ENCODE measurements at regions not wholly inside any gene's neighbourhood (a gene's known extent, or its start where the extent isn't known, plus 50 kb on each side); places are given as distances from the start of the nearest gene placed in this dataset.

DNA sequence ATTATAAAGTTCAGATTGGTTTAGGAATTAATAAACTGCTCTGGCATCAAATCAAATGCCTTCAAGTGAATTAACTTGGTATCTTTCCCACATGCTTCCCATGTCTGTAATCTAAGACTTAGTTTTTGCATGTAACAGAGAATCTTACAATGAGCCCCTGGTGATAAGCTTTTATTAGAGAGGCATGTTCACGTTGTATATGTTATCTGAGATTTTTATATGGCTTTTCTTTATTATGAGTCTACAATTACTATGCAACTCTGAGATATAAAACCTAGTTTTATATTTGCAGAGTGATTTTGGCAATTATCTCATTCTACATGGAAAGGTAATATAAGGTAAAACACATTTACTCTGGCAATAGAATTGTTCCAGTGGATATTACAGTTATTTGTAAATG, 1578.4 kb upstream of the IGFBP7 start:
- DNase-seq = no peak

DNA sequence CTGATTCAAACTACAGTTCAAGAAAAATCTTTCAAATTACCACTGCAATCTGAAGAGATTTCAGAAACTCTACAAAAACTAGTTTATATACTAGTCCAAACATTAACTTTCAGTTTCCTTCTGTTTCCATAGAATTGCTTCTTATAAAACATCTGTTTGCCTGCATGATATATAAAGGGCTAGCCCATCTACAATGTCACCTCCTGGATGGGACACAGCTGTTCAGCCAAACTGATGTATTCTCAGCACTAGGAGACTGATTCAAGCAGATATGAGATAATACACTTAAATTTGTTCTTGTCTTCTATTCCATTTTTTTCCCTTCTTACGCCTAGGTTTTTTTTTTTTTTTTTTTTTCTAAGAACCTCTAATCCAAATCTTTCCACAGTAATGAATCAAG, 1569.7 kb upstream of the IGFBP7 start:
- DNase-seq = peak in 1 of 2 donors; percentile 3

DNA sequence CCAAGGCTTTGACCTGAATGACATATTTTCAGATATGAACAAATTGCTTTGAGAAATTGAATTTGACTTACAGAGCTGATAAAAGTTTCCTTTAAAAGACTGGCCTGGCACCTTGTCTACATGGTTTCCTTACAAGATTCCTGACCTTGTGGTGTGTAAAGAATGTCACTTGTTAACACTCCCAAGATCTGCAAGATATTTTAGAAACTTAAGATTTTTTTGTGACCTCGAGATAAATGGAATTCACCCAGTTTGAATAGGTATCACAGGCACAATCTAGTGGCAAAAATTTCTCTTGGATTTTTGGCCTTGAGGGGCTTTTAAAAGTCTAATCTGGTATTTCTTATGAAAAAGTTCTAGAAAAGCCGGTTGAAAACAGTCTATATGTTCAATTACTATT, 1568.9 kb upstream of the IGFBP7 start:
- no peak for DNase-seq

DNA sequence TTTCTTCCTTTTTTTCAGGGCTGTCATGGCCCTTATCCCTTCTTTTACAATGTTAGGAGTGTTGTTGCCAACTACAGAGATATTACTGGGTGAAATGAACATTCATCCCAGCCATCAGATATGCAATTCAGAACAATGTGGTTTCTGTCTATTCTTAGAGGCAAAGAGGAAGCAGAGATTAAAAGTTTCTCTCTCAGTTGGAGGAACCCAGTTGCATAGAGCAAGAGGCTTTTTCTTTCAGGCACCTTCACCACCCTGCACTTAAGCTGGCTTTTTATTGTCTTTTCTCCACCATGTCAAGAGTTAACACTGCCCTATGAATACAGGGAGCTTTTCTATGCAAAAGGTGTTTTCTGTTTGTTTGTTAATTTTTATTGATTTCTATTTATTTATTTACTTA, 1559.6 kb upstream of the IGFBP7 start:
- DNase-seq = no peak

DNA sequence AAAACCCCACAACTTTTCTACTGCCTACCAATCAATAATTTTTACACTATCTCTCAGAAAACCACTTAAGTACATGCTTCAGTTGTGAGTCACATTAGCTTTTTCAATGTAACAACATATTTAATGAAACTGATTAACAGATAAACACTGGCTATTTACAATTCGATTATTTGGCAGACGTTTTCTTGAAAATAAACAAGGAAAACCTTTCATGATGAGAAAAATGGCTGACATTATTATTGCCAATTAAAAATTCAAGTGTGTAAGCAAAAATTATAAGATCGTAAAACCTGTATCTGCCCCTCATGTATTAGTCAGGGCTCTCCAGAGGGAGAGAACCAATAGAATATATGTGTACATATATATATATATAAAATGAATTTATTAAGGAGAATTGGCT, 1555.5 kb upstream of the IGFBP7 start:
- no peak for DNase-seq

DNA sequence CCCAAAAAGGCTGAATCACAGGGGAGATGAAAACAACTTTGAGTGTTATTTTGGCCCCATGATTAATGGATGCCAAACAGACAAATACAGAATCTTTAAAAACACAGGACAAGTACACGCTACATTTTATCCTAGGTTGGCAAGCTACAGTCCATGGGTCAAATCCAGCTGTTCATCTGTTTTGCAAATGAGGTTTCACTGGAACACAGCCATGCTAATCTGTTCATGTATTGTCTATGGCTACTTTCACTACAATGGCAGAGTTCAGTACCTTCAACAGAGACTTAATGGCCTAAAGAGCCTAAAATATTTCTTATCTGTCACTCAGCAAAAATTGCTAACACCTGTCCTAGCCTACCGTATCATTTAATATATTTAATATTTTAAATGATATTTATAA, 1548.5 kb upstream of the IGFBP7 start:
- DNase-seq = no peak

DNA sequence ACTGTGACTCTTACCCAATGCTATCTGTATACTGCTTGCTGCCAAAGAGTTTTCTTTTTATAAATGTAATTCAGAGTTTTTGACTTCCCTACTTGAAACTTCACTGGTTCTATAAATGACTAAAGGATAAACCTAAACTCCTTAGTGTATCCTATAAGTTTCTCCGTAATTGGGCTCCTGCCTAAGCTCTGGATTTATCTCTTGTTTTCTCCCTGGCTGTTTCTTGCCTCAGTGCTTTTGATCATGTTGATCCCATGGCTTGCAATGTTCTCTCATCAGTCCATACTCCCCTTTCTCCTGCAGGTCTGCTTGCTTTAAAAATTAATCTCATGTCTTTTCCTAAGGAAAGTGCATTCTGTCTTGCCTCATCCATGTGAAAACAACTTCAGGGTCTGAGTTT, 1543.1 kb upstream of the IGFBP7 start:
- no peak for DNase-seq

DNA sequence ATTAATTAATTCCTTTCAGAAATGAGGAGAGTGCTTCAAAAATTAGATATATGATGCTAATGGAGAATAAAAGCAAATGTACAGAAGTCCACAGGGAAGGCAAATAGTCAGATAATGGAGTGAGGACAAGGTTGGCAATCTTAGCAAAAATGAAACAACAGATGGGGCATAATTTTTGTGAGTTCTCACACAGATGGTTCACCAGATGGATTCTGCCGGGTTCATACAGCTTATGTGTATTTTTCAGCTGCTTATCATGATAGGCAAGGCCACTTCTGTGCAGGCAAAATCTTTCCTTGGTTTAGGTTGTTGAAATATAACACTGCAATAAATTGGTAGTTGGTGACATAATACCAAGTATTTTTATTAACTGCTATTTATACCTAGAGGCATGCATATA, 1539.0 kb upstream of the IGFBP7 start:
- DNase-seq = no peak

DNA sequence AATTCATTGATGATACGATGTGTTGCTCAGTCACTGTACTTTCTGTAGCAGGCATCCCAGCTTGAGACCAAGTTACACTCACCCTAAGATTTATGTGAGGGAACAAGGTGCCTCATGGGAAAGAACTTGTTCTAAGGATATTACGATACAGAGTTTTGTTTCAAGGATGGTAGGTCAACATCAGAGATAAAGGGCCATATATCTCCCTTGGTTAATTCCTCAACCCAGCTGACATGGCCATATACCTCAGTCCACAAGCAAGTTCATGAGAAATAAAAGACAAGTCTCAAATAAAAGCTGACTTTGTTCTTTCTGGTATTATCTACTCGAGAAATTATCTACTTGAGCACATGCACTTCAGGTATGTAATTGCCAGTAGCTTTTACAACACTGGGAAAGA, 1535.9 kb upstream of the IGFBP7 start:
- DNase-seq = no peak

DNA sequence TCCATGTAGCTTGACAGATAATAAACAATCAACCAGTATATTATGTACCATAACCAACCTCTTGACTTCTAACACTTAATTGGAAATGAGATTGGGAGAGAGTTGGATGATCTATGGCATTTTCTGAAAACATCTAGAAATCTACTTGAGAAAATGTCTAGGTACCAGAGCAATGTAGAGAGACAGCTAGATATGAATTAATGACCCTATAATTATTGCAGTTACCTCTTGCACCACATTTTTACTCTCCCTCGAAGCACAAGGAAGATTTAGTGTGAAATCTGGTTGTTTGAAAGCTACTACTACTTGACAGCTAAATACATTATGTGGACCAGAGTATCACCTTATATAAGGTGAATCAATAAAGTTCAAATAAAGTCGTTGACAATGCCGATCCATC, 1534.4 kb upstream of the IGFBP7 start:
- DNase-seq = no peak

DNA sequence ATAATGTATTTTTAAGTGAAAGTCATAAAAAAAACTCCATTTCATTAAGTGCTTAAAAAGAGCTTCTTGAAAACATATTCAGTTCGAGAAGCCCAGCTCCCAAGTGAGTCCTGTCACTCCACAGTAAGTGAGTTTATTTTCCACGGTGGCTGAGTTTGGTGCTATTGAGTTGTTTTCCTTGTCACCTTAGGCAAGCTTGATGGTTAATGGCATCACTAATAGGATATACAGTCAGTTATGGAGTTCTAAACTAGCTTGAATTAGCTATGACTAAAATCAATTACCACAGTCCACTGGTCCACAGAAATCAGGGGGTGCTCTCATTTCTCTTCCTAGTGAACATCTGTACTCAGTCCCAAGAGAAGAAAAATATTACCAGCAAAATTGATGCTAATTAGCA, 1526.2 kb upstream of the IGFBP7 start:
- DNase-seq = no peak

DNA sequence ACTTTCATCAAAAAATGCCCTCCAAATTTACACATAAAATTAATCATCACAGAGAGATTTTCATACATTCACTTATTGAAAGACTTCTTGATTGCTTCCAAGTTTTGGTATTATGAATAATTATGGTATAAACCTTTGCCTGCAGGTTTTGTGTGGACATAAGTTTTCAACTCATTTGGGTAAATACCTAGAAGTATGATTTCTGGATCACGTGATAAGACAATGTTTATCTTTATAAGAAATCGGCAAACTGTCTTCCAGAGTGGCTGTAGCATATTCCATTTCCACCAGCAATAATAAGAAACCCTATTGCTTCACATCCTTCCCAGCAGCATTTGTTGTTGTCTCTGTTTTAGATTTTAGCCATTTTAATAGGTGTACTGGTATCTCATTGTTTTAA, 1507.0 kb upstream of the IGFBP7 start:
- no peak for DNase-seq

DNA sequence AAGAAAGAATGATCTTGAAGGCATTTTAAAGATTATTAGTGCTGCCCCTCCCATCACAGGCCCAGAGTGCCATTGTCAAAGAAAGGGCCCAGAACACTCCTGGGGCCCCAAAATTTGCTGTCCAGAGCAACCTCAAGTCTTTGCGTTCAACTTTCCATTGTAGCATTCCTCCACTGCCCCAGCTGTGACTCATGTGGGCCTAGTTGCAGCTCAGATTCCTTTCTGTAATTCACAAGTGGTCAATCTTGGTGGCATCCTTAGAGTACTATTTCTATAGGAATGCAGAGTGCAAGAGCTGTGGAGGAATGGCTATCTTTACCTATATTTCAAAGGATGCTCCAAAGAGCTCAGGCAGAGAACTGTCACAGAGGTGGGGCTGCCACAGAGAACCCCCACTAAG, 1500.8 kb upstream of the IGFBP7 start:
- DNase-seq = no peak

DNA sequence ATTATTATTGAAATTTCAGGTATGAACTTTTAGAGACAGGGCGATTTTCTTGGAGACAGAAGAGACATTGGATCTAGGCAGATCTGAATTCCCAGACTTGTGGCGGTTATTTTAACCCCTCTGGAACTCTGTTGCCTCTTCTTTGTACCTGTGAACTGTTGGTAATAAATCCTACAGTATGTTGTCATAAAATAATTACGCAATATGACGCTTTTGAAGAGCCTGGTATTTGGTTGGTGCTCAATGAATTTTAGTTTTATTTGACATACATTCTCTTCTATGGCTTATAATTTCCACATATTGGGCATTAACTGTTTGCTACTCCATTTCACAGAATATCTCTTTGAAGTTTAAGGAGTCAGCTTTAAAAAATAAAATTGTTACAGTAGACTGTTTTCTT, 1496.1 kb upstream of the IGFBP7 start:
- no peak for DNase-seq

DNA sequence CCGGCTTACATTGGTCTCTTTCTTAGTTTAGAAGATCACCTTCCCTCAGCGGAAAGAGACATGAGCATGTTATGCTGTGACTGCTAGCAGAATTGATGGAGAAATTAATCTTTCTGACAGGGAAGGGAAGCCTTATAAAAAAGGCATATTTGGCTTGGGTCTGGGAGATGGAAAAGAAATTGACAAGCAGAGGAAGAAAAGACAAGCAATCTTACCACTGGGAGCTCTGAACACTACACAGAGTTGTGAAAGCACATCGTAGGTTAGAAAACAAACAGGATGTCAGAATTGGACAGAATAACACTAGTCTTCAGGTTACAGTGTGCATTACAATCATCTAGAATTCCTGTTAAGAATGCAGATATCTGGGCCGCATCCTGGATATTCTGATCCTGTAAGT, 1493.8 kb upstream of the IGFBP7 start:
- no peak for DNase-seq

DNA sequence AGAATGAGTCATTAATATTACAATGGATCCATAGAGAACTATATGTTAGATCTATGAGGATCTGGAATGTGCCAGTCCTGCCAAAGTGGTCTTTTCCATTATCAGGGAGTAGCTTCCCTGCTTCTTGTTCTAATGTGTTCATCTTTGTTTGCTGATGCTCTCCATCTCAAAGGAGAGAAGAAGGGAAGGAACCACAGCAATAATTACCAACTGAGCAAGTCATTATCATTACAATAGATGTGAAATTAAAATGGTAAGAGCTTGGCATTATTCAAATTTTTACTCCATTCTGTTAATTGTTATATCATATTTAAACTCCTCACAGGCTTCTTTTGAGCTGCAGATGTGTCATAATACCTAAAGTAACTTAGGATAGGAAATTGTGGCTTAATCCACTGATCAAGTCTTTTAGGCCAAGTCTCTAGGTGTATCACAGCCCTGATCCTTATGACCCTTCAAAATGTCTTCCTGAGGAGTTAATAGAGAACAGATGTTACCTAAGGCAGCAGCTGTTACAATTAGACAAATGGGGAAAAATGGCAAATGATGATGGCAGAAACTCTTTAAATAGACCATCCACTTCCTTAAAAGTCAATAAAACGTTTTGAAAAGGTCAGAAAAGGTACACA, 1492.7 kb upstream of the IGFBP7 start:
- no peak for DNase-seq

DNA sequence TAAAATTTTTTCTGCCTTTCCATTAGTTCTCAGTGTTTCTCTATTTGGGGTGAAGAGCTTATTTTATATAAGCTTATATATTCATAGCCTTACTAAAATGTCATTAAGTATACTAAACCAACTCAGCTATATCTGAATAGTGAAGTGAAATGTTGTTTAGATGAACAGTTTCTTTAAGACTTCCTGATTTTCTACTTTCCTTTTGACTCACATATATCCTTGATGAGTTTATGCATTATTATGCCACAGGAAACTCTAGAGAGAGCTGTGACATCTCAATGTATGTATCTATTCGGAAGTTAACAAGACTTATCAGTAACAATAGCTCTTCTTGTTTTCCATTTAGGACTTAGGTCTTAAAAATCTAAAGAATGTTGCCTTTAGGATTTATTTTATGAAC, 1491.8 kb upstream of the IGFBP7 start:
- DNase-seq = no peak

DNA sequence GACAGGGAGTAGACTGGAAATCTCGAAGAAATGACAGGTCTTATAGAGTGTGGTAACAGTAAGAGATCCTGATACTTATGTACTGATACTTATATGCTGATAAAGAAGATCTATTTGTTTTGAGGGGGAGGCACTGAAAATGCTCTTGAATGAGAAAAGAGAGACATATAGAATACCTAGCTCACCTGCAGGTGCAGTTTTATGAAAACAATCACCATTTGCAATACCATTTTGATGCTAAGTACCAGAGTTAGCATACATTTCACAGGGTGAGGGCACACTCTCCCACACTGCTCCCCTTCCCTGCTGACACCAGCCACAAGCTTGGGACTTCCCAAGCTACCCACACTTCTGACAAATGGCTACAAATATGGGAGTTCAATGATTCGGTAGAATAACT, 1490.1 kb upstream of the IGFBP7 start:
- no peak for DNase-seq

DNA sequence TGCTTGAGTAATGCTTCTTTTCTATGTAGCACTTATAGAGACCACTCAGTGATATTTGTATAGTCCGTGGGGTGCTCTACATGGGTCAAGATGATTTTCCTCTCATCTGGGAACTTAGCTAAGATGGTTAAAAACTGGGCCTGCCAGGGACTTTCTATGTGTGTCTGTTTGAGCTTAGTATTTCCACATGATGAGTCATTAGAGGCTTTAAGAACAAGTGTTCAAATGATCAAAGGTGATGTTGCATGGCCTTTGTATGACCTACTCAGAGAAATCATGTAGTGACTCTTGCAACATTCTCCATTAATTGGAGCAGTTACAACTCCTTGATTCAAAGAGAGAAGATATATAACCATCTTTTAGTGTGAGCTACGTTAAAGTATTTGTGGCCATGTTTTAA, 1480.5 kb upstream of the IGFBP7 start:
- no peak for DNase-seq

DNA sequence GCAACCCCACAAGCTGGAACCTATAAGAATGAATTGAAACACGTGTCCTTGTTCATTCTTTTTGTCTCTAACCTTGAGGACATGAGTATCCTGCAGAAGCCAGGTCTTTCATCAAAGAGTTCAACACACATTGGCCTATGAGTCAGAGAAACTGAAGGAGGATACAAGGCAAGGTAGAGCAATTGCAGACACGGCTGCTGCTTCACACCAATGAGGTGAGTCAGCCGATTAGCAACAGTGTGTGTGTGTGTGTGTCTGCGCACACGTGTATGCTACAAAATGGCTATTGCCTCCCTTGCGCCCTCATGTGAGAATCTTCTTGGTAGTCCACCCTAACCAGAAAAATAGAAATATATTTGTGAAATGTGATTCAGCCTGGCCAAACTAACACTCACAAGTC, 1477.7 kb upstream of the IGFBP7 start:
- DNase-seq = no peak

DNA sequence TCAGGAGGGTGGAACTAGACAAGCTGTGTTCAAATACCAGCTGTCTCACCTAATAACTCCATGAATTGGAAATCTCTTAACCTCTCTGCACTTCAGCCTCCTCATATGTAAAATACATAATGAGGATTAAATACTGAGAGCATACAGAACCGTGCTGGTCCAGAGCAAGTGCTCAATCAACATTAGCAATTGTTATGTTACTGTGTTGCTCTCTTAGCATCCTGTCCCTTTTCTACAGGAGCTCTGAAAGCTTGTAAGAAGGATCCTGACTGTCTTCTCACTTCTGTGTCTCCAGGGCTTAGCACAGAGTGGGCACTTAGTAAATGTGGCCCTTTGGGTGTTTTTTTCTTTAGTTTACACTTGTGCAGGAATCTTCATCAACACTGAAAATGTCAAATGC, 1456.1 kb upstream of the IGFBP7 start:
- DNase-seq = no peak

DNA sequence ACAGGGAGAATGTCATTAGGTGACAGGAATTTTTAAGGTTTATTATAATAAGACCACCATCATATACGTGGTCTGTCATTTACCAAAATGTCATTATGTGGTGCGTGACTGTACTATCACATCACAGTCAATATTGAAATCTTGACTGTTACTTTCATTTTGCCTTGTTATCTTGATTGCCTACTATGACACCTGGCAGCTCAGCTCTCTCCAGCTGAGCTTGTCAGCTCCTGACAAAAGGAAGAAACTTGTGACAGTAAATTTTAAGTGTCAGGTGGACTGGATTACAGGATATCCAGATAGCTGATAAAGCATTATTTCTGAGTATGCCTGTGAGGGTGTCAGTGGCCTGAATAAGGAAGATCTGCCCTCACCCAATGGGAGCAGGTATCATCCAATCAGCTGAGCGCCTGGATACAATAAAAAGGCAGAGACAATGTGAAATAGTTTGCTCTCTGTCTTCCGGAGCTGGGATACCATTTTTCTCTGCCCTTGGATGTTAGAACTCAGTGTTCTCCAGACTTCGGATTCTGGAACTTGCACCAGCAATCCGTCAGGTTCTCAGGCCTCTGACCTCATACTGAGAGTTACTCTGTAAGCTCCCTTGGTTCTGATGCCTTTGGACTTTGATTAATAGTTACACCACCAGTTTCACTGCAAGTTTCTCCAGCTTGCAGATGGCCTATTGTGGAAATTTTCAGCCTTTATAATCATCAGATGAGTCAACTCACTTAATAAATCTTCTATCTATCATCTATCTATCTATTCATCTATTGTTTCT, 1454.7 kb upstream of the IGFBP7 start:
- DNase-seq = no peak

DNA sequence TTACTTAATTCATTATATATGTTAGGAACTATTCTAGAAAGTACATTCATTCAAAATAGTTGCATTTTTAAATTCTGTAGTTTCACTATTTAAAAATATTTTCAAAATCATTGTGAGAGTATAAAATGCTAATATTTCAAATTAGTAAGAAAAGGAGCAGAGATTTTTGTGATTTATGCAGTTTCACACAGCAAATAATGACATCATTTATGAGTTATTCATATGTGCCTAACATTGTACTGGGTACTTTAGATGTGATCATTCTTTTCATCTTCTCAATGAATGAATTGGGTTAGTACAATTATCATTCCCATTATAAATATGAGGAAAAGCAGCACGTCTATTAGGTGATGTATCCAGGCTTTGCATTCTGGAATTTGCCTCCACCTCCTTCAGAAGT, 1451.0 kb upstream of the IGFBP7 start:
- DNase-seq = no peak

DNA sequence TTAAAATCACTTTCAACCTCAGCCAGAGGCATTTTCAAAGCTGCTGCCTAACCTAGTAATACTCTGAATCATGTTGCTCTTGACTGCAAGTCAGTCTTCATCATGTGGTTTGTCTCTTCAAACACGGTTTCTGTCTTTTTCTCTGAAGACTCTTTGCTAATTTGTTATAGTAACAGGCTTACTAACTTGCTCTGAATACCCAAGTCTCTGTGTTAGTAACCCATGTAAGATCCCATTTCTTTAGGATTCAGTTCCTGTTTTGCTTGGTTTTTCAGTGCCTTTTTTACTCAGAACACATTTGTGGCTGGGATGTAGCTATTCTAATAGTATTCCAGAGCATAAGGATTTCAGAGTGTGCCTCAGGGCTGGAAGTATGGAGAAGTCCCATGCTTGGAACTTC, 1450.6 kb upstream of the IGFBP7 start:
- DNase-seq = no peak

All from right lung (tissue), 2 donors.